ENCODE measurements at regions not wholly inside any gene's neighbourhood (a gene's known extent, or its start where the extent isn't known, plus 50 kb on each side); places are given as distances from the start of the nearest gene placed in this dataset.

DNA sequence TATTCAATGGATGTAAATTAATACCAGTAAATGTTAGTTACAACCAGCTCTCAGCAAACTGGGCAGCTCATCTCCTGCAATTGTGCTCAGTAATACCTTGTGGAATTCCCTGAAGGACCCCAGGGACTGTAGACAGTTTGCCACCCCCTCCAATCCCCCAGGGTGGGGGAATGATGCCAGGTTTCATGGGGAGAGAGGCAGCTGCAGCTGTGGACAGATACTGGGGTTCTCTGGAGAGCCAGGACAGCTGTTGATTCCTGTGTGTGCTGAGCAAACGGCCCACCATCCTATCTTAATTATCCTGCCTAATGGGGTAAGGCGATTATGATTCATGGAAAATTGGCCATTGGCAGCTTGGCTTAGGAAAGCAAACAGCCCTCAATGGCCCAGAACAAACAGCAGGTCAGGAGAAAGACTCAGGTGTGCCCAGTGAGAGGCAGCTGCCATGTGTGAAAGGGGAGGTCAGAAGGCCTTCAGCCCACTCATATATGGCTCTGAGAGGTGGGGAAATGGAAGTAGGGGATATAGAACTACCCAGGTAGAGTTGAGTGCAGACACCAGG is 148.9 kb upstream of the CTTNBP2NL start:
- TF ChIP-seq, protein P1, sequence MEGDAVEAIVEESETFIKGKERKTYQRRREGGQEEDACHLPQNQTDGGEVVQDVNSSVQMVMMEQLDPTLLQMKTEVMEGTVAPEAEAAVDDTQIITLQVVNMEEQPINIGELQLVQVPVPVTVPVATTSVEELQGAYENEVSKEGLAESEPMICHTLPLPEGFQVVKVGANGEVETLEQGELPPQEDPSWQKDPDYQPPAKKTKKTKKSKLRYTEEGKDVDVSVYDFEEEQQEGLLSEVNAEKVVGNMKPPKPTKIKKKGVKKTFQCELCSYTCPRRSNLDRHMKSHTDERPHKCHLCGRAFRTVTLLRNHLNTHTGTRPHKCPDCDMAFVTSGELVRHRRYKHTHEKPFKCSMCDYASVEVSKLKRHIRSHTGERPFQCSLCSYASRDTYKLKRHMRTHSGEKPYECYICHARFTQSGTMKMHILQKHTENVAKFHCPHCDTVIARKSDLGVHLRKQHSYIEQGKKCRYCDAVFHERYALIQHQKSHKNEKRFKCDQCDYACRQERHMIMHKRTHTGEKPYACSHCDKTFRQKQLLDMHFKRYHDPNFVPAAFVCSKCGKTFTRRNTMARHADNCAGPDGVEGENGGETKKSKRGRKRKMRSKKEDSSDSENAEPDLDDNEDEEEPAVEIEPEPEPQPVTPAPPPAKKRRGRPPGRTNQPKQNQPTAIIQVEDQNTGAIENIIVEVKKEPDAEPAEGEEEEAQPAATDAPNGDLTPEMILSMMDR (IDR thresholded peaks at IDR 0.05): no peak
- no peak overlapping the region for H3K4me3 ChIP-seq (replicated peaks in 1 of 3; ENCODE audit: low read depth in 2 of 3, low read length in 3 of 3)
- H3K9me3 Mint-ChIP-seq: peaks cover 0 to 6% (median 0%) of the 10 kb centered on the region in 7 donors
- DNase-seq: no peak
- no peaks in the 10 kb centered on the region for H4K20me1 ChIP-seq (ENCODE audit: insufficient read depth, low read length)
- H3K36me3 ChIP-seq (replicated peaks in 1 of 2; ENCODE audit: control insufficient read depth in 1 of 2, insufficient read depth in 2 of 2, low read length in 2 of 2): no peaks in the 10 kb centered on the region
- peaks cover 1 to 4% (median 3%) of the 10 kb centered on the region in 3 donors for H3K27me3 Mint-ChIP-seq (ENCODE audit: low read depth in 3 of 3)
- WGBS (ENCODE audit: insufficient coverage): no CpG with 5 or more reads among the region's 2 CpGs
- H3K4me2 ChIP-seq (replicated peaks; ENCODE audit: extremely low read depth, low read length, poor library complexity, severe bottlenecking): no peak overlapping the region
- no peak overlapping the region for H3K4me3 Mint-ChIP-seq
- H3K27ac Mint-ChIP-seq: peak overlapping the region in 1 of 7 donors; percentile 30
- H3K4me1 Mint-ChIP-seq: no peaks in the 10 kb centered on the region
- H3K79me2 ChIP-seq (ENCODE audit: insufficient read depth, low read length): no peaks in the 10 kb centered on the region
- no peak overlapping the region for H3K9ac ChIP-seq (ENCODE audit: insufficient read depth, low read length, poor library complexity, severe bottlenecking)
- H3K4me1 ChIP-seq (ENCODE audit: control insufficient read depth in 1 of 2, insufficient read depth in 2 of 2, low read length in 2 of 2): no peaks in the 10 kb centered on the region
- intact Hi-C loops (cut with micrococcal nuclease): no loop called here
- H3K27ac ChIP-seq (ENCODE audit: low read depth in 1 of 2, low read length in 2 of 2): no peak overlapping the region
- H3K27me3 ChIP-seq (ENCODE audit: control insufficient read depth in 2 of 2, insufficient read depth in 2 of 2, low read length in 2 of 2): no peaks in the 10 kb centered on the region
- H3K9me3 ChIP-seq (replicated peaks in 1 of 2; ENCODE audit: control insufficient read depth in 1 of 2, insufficient read depth in 1 of 2, low read length in 2 of 2): no peaks in the 10 kb centered on the region
- no peak overlapping the region for H2AFZ ChIP-seq (ENCODE audit: insufficient read depth, low read depth, low read length, poor library complexity, severe bottlenecking)
- H3K36me3 Mint-ChIP-seq: no peaks in the 10 kb centered on the region

DNA sequence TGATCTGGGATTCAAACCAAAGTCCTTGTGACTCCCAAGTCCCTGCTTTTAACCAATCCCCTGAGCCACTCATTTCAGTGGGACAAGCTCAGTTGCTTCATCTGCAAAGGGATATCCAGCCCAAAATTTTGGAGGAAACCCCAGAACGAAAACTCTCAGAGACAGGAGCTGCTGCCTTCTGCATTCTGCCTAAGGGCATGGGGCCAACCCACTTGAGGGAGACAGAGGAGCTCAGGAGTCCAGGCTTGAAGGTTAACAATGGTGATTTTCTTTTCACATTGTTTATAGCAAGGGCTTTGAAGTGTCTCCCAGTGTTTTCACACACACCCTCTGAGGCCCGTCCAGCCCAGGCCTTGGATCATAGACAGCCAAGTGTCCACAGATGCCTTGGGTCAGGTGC is 148.1 kb upstream of the CTTNBP2NL start:
- Mint-ChIP-seq H3K27me3 (ENCODE audit: low read depth in 3 of 3) (peaks cover 1 to 6% (median 2%) of the 10 kb centered on the region in 3 donors), H3K4me3 (no peak overlapping the region), H3K36me3 (no peaks in the 10 kb centered on the region), H3K27ac (no peak overlapping the region), H3K9me3 (peaks cover 0 to 5% (median 0%) of the 10 kb centered on the region in 7 donors), H3K4me1 (no peaks in the 10 kb centered on the region)
- Histone ChIP-seq H3K27ac (ENCODE audit: low read depth in 1 of 2, low read length in 2 of 2) (no peak overlapping the region), H4K20me1 (ENCODE audit: insufficient read depth, low read length) (no peaks in the 10 kb centered on the region), H2AFZ (ENCODE audit: insufficient read depth, low read depth, low read length, poor library complexity, severe bottlenecking) (no peak overlapping the region), H3K9me3 (replicated peaks in 1 of 2; ENCODE audit: control insufficient read depth in 1 of 2, insufficient read depth in 1 of 2, low read length in 2 of 2) (no peaks in the 10 kb centered on the region), H3K4me2 (replicated peaks; ENCODE audit: extremely low read depth, low read length, poor library complexity, severe bottlenecking) (no peak overlapping the region), H3K27me3 (ENCODE audit: control insufficient read depth in 2 of 2, insufficient read depth in 2 of 2, low read length in 2 of 2) (no peaks in the 10 kb centered on the region), H3K9ac (ENCODE audit: insufficient read depth, low read length, poor library complexity, severe bottlenecking) (no peak overlapping the region), H3K4me1 (ENCODE audit: control insufficient read depth in 1 of 2, insufficient read depth in 2 of 2, low read length in 2 of 2) (no peaks in the 10 kb centered on the region), H3K79me2 (ENCODE audit: insufficient read depth, low read length) (no peaks in the 10 kb centered on the region), H3K4me3 (replicated peaks in 1 of 3; ENCODE audit: low read depth in 2 of 3, low read length in 3 of 3) (no peak overlapping the region), H3K36me3 (replicated peaks in 1 of 2; ENCODE audit: control insufficient read depth in 1 of 2, insufficient read depth in 2 of 2, low read length in 2 of 2) (no peaks in the 10 kb centered on the region)
- intact Hi-C loops (cut with micrococcal nuclease): no loop called here
- TF ChIP-seq, protein P1 (IDR thresholded peaks at IDR 0.05): no peak
- WGBS (ENCODE audit: insufficient coverage): 86% methylated on average over 2 of the region's 2 CpGs
- DNase-seq: no peak

All from CD14-positive monocyte (primary cell).